T-helper 1 cell (primary cell): ENCODE measurements at regions not wholly inside any gene's neighbourhood (a gene's known extent, or its start where the extent isn't known, plus 50 kb on each side); places are given as distances from the start of the nearest gene placed in this dataset.
"Not testable (repeated sequence)": the region's sequence is repeated elsewhere in the genome, so short reads cannot be mapped to it uniquely, and the experiment has no call there.

Experiments
- DNase-seq, 5 donors: peaks; one replicate each; pipeline ENCODE4 v3.0.0-alpha.2; 2012 to 2020

DNA sequence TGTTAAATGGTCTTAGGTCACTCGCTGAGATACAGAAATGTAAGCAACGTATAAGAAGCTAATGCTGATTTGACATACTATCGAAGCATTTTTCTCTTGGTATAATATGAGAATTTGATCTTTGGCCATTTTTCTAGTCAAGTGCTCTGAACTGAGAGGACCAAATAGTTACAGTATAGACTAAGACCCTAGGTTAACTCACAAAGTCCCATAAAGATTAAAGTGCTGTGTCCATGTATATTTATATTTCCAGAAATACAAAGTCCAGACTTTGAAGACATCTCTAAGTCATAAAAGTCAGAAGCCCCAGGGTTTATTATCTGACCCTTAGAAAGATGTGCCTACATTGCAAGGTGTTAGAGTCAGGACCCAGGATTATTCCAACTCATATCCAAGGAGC, 752.4 kb upstream of the COX7C start:
- no peak for DNase-seq

DNA sequence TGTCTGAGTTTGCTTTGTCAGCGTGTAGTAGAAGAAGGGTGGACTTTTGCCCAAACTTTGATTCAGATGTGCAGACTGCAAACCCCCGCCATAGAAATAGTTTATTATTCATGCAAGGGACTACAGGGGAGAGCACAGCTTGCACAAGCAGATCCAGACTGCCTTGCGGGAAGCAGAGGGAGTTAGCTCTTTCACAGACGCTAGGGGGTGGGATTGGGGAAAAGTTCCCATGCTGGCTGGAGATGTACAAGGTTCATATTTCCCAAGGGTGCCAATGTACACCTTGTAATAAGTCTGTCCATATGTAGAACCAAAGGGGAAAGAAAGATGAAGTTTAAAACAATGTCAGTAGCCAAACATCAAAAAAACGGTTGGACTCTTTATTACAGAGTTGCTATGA, 749.7 kb upstream of the COX7C start:
- DNase-seq: no peak

DNA sequence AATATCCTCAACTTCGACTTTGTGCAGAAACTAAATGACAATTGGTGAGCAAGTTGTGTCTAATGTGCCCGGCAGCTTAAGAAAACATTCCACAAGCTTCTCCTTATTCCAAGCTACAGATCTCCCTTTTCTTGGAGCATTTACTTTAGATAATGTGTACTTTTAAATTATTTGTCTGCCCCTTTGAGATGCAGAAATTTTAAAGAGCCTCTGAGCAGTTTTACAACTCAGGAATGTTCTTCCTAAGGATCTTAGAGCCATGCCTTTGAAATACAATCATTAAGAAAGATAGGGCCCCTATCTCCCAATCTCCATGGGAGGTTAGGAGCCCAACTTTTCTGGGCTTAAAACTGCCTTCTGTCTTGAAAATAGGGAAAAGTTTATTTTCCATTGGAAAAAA, 723.7 kb upstream of the COX7C start:
- DNase-seq: no peak

DNA sequence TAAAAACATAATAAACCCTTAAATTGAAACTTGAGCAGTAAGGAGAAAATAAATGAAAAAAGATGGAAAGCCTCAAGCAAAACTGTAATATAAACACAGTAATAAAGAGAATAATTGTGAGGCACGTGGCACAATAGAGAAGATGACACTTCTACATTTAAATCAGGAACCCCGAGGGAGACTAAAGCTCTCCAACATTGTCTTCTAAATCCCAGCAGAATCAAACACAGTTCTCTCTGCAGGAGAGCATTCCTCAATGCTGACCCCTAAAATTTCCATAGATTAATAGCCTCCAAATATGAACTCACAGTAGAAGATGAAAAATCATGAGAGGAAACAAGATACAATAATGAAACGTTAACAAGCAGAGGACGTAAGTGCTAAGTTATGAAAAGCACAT, 721.2 kb upstream of the COX7C start:
- no peak for DNase-seq

DNA sequence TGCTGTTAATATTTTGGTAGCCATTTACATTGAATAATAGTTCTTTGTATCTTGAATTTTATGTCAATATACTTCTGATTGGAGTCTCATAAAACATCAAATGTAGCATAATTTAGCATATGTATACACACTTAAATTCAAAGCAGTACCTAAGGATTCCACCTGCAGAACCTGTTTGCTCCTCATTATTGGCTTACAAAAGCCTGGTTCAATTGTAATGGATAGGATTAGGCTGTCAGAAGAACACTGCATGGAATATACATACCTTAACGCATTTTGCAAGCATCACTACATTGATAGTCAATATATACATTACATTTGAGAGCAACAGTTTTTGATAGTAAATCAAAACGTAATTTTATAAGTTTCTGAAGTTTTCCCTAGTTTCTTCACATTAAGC, 711.3 kb upstream of the COX7C start:
- DNase-seq: no peak

DNA sequence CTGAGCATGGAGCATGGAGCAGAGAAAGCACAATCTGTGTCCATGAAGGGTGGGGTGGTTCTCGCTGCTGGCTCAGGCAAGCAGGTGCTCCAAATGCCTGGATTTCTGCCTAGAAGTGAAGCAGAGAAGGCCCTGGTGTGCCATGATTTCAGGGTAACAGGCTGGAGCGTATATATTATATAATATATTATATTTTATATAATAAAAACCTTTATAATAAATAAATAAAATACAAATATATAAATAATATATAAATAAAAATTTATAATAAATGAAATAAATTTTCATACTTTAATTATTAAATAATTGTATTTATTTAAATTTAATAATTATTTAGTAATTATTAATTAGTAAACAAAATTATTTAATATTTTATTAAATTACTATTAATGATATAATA, 707.4 kb upstream of the COX7C start:
- no peak for DNase-seq

DNA sequence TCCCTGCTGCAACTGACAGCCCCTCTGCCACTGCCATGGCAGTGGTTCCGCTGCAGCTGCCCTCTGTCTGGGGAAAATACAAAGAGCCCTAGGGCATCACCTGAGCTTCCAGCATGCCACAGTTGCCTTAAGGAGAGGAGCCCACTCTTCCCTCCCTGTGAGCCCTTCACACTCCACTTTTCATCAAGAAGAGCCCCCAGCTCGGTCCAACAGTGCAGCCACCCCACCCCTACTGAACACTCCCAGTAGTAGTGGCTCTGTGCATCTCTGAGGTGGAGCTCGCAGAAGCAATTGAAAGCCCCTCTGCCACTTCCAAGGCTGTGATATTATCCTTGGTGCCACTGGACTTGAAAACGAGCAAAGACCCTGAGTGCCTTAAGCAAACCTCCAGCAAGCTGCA, 696.8 kb upstream of the COX7C start:
- DNase-seq: no peak

DNA sequence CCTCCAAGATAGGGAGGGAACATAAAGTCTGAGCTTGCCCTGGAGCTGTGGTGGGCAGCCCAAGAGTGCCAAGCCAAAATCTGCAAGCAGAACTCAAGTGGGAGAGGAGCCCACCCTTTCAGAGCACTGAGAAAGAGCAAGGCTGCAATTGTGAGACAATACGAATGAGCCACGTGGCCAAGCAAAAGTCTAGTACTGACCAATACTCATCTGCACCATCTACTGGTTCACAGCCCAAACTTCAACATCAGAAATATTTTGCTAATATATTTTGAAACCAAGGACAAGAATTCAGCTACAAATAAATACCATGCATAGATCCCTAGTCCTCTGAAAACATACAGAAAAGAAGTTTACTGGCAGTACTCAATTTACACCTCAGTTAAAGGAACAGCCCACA, 696.2 kb upstream of the COX7C start:
- no peak for DNase-seq

DNA sequence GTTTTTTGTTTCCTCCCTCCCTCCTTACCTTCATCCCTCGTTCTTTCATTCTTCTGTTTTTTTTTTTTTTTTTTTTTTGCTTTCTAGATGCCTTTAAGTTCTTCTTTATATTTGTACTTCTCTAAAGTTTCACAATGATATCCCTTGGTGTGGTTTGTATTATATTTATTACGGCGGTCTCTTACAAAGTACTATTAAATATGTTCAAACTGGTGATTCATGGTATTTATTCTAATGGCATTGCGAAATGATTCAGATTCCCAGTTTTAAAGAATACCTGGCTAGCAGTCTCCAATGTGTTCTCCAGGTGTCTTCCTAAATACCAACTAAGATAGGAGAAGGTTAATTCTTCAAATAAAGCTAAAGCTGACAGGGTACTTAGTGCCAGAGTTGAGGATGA, 690.1 kb upstream of the COX7C start:
- no peak for DNase-seq

DNA sequence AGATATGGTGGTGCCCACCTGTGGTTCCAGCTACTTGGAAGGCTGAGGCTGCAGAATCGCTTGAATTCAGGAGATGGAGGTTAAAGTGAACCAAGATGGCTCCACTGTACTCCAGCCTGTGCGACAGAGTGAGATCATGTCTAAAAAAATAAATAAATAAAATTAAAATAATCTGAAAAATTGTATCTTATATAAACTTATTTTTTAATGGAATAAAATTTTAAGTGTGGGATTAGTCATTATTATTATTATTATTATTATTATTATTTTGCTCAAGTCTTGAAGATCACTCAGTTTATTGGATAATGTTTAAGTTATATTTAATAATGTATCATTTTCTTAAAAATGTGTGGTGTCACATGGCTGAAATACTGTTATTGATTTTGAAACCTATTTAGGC, 688.0 kb upstream of the COX7C start:
- DNase-seq: no peak

DNA sequence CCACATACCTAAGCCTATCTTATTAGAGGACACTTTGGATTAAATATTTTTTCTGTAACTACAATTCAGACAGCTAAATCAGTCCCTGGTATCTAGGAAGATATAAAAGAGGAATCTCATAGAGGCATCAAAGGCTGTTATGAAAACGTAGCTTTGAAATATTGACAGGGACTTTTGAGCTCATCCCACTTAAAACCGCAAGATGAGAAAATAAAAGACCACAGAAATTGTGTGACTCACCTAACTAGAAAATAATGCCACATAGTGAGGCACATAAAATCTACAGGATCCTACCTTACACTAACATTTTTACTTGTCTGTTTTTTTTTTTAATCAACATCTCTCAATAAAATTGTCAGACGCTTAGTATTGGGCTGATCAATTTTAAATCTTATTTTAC, 686.5 kb upstream of the COX7C start:
- DNase-seq: no peak

DNA sequence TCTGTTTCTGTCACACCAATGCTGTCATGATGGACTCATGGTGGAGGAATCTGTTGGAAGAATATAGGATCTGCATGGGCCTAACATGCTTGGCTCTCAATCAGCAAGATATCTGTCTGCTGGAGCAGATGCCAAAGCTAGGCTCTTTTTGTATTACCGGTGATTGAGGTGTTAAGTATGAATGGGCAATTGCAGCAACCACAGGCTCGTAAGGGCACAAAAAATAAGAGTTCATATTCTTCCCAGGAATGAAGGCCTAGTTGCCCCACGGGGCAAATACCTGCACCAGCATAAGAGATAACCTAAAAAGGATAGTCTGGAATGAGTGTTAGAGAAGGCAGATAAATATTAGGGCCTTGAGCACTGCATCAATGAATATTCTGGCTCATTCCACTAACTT, 679.5 kb upstream of the COX7C start:
- no peak for DNase-seq

DNA sequence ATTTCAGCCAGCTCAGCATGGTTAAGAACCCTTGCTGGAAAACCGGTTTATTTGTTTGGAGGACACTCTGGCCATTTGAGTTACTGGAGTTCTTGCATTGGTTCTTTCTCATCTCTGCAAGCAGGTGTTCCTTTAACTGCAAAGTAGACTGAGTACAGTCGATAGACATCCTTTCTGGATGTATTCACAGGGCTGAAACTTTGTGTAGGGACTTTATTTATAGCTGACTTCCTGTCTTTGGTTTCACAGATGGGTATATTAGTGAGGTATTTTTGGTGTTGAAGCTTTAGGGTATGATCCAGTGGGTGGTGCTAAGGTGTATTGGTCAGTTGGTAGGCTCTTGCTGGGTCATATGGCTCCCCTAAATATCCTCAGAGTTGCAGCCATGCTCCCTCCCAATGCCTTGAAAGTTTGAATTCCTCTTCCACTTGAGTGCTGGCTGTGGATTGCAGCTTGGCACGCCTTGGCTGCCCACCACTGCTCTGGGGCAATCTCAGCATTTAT, 666.0 kb upstream of the COX7C start:
- DNase-seq: no peak

DNA sequence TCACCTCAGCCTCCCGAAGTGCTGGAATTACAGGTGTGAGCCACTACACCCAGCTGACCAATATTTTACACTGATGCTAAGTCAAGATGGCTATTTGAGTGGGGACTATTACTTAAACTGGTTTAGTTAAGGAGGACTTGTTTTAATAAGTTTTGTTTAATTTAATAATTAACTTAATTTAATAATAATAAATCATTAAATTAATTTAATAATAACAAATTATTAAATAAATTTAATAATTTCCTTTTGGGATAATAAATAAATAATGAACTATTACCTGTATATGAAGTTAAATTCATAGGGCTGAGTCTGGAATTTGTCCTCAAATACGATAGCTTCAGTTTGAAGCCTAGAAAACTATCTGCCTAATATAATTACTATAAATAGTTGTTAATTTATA, 665.1 kb upstream of the COX7C start:
- DNase-seq: no peak

DNA sequence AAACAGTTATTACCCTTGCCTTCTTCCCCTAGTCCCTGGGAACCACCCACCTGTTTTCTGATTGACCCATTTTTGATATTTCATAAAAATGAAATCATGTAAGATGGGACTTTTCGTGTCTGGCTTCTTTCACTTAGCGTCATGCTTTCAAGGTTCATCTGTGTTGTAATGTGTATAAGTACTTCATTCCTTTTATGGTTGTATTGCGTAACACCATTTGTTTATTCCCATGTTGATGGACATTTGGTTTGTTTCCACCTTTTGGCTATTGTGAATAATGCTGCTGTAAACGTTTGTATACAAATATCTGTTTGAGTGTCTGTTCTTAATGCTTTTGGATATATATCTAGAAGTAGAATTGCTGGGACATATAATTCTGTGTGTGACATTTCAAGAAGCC, 650.1 kb upstream of the COX7C start:
- DNase-seq: no peak

DNA sequence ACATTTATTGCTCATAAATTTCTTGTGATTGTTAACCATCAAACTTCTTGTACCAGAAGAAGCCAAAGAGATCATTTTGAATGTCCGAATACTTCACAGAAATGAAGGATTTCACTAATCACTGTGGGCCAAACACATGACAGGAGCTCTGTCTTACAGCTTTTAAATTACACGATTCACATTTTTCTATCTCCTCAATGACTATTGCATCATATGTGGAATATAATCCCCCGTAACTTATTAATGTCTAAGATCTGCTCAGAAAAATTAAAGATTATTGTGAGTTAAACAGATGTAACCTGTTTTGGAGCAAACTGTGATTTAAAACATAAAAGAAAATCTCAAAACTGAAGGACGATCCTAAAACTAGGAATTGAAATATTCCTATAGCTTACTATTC, 645.2 kb upstream of the COX7C start:
- DNase-seq: no peak

DNA sequence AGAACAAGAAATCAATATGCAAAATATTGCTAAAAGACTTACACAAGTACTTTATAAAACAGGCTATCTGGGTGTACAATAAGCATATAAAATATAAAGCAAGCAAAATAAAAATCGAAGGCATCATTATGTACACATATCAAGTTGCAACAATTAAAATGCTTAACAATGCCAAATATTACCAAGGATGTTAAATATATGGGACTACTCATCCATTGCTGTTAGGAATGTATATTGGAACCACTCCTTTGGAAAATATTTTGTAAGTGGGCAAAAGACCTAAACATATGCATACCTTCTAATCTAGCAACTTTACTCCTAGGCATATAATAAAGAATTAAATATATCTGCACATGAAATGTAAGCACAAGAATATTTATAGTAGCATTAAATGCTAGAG, 632.6 kb upstream of the COX7C start:
- no peak for DNase-seq

DNA sequence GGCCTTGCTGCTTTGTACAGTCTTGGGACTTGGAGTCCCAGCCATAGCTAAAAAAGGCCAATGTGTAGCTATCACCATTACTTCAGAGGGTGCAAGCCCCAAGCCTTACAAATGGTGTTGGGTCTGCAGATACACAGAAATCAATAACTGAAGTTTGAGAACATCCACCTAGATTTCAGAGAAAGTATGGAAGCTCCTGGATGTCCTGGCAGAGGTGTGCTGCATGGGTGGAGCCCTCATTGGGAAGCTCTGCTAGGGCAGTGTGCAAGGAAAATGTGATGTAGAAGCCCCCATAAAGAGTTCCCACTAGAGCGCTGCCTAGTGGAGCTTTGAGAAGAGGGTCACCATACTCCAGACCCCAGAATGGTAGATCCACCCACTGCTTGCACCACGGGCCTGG, 626.7 kb upstream of the COX7C start:
- DNase-seq: no peak

DNA sequence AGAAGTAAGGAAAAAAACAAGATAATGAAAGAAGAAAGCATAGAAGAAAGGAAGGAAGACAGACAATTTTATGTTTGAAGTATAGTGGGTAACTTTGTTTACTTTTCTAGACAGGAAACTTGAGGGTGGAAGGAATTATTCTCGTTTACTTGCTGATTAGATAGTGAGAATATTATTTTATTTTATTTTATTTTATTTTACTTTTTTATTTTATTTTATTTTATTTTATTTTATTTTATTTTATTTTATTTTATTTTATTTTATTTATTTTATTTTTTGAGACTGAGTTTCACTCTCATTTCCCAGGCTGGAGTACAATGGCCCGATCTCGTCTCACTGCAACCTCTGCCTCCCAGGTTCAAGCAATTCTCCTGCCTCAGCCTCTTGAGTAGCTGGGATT, 623.1 kb upstream of the COX7C start:
- not testable (repeated sequence) for DNase-seq

DNA sequence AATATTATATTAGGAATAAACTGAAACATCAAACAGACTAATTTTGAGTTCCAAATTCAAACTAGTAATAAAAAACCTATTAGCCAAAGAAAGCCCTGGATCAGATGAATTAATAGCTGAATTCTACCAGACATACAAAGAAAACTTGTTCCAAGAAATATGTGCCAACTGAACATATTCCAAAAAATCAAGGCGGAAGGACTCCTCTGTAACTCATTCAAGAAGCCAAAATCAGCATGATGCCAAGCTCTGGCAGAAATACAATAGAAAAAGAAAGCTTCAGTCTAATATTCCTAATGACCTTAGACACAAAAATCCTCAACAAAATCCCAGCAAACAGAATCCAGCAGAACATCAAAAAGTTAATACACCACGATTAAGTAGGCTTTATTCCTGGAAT, 619.1 kb upstream of the COX7C start:
- DNase-seq: no peak

DNA sequence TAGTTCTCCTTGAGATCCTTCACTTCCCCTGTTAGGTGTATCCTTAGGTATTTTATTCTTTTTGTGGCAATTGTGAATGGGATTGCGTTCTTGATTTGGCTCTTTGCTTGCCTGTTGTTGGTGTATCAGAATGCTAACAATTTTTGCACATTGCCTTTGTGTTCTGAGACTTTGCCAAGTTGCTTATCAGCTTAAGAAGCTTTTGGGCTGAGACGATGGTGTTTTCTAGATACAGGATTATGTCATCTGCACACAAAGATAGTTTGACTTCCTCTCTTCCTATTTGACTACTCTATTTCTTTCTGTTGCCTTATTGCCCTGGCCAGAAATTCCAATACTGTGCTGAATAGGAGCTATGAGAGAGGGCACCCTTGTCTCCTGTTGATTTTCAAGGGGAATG, 609.4 kb upstream of the COX7C start:
- no peak for DNase-seq

DNA sequence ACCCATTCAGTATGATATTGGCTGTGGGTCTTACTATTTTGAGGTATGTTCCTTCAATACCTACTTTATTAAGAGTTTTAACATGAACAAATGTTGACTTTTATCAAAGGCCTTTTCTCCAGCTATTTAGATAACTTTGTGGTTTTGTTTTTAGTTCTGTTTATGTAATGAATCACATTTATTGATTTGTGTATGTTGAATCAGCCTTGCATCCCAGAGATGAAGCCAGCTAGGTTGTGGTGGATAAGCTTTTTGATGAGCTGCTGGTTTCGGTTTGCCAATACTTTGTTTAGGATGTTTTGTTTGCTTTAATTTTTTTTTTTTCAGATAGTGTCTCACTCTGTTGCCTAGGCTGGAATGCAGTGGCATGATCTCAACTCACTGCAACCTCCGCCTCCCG, 609.0 kb upstream of the COX7C start:
- DNase-seq: no peak

DNA sequence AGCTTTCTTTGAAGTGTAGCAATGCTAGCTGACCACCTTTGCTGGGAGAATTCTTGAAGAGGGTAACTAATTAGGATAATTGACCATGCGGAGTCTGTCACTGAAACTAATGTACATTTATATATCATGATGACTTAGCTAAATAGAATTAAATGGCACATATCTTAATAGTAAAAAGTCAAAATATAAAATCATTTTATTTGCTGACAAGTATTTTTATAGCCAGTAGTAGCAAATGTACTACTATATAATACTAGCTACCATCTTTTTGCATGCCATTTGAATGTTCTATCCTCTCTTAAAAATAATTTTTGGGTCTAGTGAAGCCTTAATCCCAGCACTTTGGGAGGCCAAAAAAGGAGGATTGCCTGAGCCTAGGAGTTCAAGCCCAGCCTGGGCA, 605.8 kb upstream of the COX7C start:
- DNase-seq: no peak

DNA sequence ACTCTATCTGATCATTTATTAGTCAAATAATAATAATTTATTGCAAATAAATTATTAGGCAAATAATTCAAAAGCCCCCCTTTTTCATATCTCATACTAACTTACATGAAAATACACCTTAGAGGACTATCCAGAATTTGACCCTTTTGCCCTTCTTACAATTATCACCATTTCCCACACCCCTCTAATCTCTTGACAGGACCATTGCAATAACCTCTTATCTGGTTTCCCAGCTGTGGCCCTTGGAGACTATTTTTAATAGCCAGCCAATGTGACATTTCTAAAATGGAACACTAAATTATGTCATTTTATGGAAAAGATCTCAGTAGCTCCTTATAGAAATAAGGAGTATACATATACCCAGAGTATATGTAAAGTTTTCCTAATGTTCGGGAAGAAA, 588.4 kb upstream of the COX7C start:
- DNase-seq: no peak

DNA sequence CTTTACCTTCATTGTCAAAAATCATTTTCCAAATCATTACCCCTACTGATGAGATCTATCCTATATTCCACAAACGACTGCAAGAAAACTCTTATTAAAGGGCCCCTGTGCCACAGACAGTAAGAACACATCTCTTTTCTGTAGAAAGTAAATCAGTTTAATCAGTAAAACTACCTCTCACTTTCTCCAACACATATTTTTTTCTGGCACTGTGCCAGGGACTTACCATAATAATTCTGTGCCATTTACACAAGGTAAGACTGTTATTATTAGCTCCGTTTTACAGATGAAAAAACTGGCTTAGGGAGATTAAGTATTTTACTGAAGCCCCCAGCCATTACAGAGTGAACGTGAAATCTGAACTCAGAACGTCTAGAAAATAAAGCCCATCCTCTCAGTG, 587.0 kb upstream of the COX7C start:
- no peak for DNase-seq

DNA sequence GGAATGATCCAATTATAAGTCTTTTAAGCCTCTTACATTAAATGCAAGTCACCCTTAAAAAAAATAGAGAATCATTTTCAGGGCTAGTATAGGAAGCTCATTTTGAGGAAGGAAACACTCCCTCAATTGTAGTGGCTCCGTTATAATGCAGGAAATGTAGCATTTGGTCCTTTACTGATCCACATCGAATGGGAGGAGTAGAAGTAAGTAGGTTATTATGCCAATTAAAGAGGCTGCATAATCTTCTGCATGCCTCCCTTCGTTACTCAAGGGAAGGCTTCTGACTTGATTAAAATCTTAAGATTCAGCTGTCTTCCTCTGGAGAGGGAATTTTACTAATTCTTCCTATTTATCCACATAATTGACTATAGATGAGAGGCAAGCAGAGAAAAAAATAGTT, 579.2 kb upstream of the COX7C start:
- DNase-seq: no peak
